ENCODE measurements at regions not wholly inside any gene's neighbourhood (a gene's known extent, or its start where the extent isn't known, plus 50 kb on each side); places are given as distances from the start of the nearest gene placed in this dataset.

GRCh38 chr1:143727263-143727662 lies 244.5 kb downstream of the FAM72C start:
- no peak for DNase-seq
- Mint-ChIP-seq H3K27me3 (ENCODE audit: unreplicated experiment) (no peaks in the 10 kb centered on the region), H3K36me3 (ENCODE audit: unreplicated experiment) (no peaks in the 10 kb centered on the region), H3K9me3 (ENCODE audit: unreplicated experiment) (no peaks in the 10 kb centered on the region), H3K27ac (ENCODE audit: unreplicated experiment) (no peak overlapping the region), H3K4me1 (ENCODE audit: low read depth, unreplicated experiment) (no peaks in the 10 kb centered on the region), H3K4me3 (ENCODE audit: unreplicated experiment) (no peak overlapping the region)
- TF ChIP-seq CTCF (IDR thresholded peaks at IDR 0.05; ENCODE audit: partially characterized antibody, unreplicated experiment) = no peak

- Mint-ChIP-seq H3K27me3 (ENCODE audit: unreplicated experiment) (peaks cover 1% of the 10 kb centered on the region), H3K4me3 (ENCODE audit: unreplicated experiment) (peak overlapping the region; percentile 79), H3K36me3 (ENCODE audit: unreplicated experiment) (no peaks in the 10 kb centered on the region), H3K4me1 (ENCODE audit: low read depth, unreplicated experiment) (no peaks in the 10 kb centered on the region), H3K9me3 (ENCODE audit: unreplicated experiment) (peaks cover 1% of the 10 kb centered on the region), H3K27ac (ENCODE audit: unreplicated experiment) (peak overlapping the region; percentile 95)
- DNase-seq = no peak
- no peak for TF ChIP-seq CTCF (IDR thresholded peaks at IDR 0.05; ENCODE audit: partially characterized antibody, unreplicated experiment)
These were observed 250.8 kb downstream of the FAM72C start for GRCh38 chr1:143721024-143721373.

- Mint-ChIP-seq H3K27me3 (ENCODE audit: unreplicated experiment) (peaks cover 1% of the 10 kb centered on the region), H3K36me3 (ENCODE audit: unreplicated experiment) (no peaks in the 10 kb centered on the region), H3K9me3 (ENCODE audit: unreplicated experiment) (peaks cover 1% of the 10 kb centered on the region), H3K27ac (ENCODE audit: unreplicated experiment) (peak overlapping the region; percentile 95), H3K4me3 (ENCODE audit: unreplicated experiment) (peak overlapping the region; percentile 79), H3K4me1 (ENCODE audit: low read depth, unreplicated experiment) (no peaks in the 10 kb centered on the region)
- TF ChIP-seq CTCF (IDR thresholded peaks at IDR 0.05; ENCODE audit: partially characterized antibody, unreplicated experiment) = no peak
- DNase-seq = peak; percentile 64
These were observed 251.4 kb downstream of the FAM72C start for GRCh38 chr1:143720087-143721023.

- Mint-ChIP-seq H3K4me3 (ENCODE audit: unreplicated experiment) (no peak overlapping the region), H3K36me3 (ENCODE audit: unreplicated experiment) (no peaks in the 10 kb centered on the region), H3K9me3 (ENCODE audit: unreplicated experiment) (peaks cover 1% of the 10 kb centered on the region), H3K4me1 (ENCODE audit: low read depth, unreplicated experiment) (no peaks in the 10 kb centered on the region), H3K27ac (ENCODE audit: unreplicated experiment) (no peak overlapping the region), H3K27me3 (ENCODE audit: unreplicated experiment) (peaks cover 1% of the 10 kb centered on the region)
- TF ChIP-seq CTCF (IDR thresholded peaks at IDR 0.05; ENCODE audit: partially characterized antibody, unreplicated experiment) = no peak
- no peak for DNase-seq
These were observed 253.3 kb downstream of the FAM72C start for GRCh38 chr1:143718524-143718923.

GRCh38 chr1:143718021-143718420 lies 253.8 kb downstream of the FAM72C start:
- DNase-seq = no peak
- Mint-ChIP-seq H3K4me1 (ENCODE audit: low read depth, unreplicated experiment) (no peaks in the 10 kb centered on the region), H3K36me3 (ENCODE audit: unreplicated experiment) (no peaks in the 10 kb centered on the region), H3K4me3 (ENCODE audit: unreplicated experiment) (no peak overlapping the region), H3K9me3 (ENCODE audit: unreplicated experiment) (peaks cover 1% of the 10 kb centered on the region), H3K27ac (ENCODE audit: unreplicated experiment) (no peak overlapping the region), H3K27me3 (ENCODE audit: unreplicated experiment) (peaks cover 1% of the 10 kb centered on the region)
- TF ChIP-seq CTCF (IDR thresholded peaks at IDR 0.05; ENCODE audit: partially characterized antibody, unreplicated experiment) = no peak

Measured in glutamatergic neuron (in vitro differentiated cells).